Central memory CD8-positive, alpha-beta T cell (primary cell): ENCODE measurements at regions not wholly inside any gene's neighbourhood (a gene's known extent, or its start where the extent isn't known, plus 50 kb on each side); places are given as distances from the start of the nearest gene placed in this dataset.

Source experiments
- ATAC-seq: fragments of 150-1000 bp; cut with Tn5 transposase; replicated peaks from 2 replicates; pipeline ENCODE4 v1.10.0; 2022; ENCODE audit warnings: mild to moderate bottlenecking, moderate FRiP score, moderate number of reproducible peaks; ENCODE audit not compliant: poor library complexity, severe bottlenecking; ENCODE audit errors: extremely low read depth
- DNase-seq, 2 donors: peaks; one replicate each; pipeline ENCODE4 v3.0.0; 2021; ENCODE audit warnings: low spot score in 2 of 2
- H3K27ac Mint-ChIP-seq: one replicate; pipeline ENCODE4 v1.8.0; 2022; ENCODE audit warnings: low read depth, mild to moderate bottlenecking, moderate library complexity, mixed read lengths
- H3K27me3 Mint-ChIP-seq: one replicate; pipeline ENCODE4 v1.8.0; 2022; ENCODE audit warnings: mixed read lengths
- H3K36me3 Mint-ChIP-seq: one replicate; pipeline ENCODE4 v1.8.0; 2022; ENCODE audit warnings: mild to moderate bottlenecking, moderate library complexity, mixed read lengths; ENCODE audit not compliant: insufficient read depth
- H3K4me1 Mint-ChIP-seq: one replicate; pipeline ENCODE4 v1.8.0; 2022; ENCODE audit warnings: mixed read lengths
- H3K4me3 Mint-ChIP-seq: one replicate; pipeline ENCODE4 v1.8.0; 2022; ENCODE audit warnings: mild to moderate bottlenecking, moderate library complexity, mixed read lengths
- H3K9me3 Mint-ChIP-seq: one replicate; pipeline ENCODE4 v1.8.0; 2022; ENCODE audit warnings: mixed read lengths

- Mint-ChIP-seq H3K4me1 (peaks cover 6% of the 10 kb centered on the region), H3K27me3 (no peaks in the 10 kb centered on the region), H3K4me3 (no peak overlapping the region), H3K27ac (no peak overlapping the region), H3K9me3 (no peaks in the 10 kb centered on the region), H3K36me3 (no peaks in the 10 kb centered on the region)
- DNase-seq (no peak), ATAC-seq (no peak)
Observed at GRCh38 chr3:20336572-20336971, 150.6 kb upstream of the SGO1 start.

- no peak overlapping the region for H3K4me3 Mint-ChIP-seq
- no peaks in the 10 kb centered on the region for H3K27me3 Mint-ChIP-seq
- DNase-seq (no peak), ATAC-seq (no peak)
- H3K27ac Mint-ChIP-seq: no peak overlapping the region
- no peaks in the 10 kb centered on the region for H3K36me3 Mint-ChIP-seq
- no peaks in the 10 kb centered on the region for H3K4me1 Mint-ChIP-seq
- H3K9me3 Mint-ChIP-seq: no peaks in the 10 kb centered on the region
Observed at GRCh38 chr3:20334842-20335241, 148.8 kb upstream of the SGO1 start.

- H3K27ac Mint-ChIP-seq: no peak overlapping the region
- DNase-seq (no peak), ATAC-seq (no peak)
- no peaks in the 10 kb centered on the region for H3K27me3 Mint-ChIP-seq
- no peaks in the 10 kb centered on the region for H3K36me3 Mint-ChIP-seq
- H3K4me3 Mint-ChIP-seq: no peak overlapping the region
- no peaks in the 10 kb centered on the region for H3K9me3 Mint-ChIP-seq
- no peaks in the 10 kb centered on the region for H3K4me1 Mint-ChIP-seq
Observed at GRCh38 chr3:20327889-20328288, 141.9 kb upstream of the SGO1 start.

GRCh38 chr3:20326541-20326940, 140.5 kb upstream of the SGO1 start:
- no peak for DNase-seq
- Mint-ChIP-seq H3K9me3 (no peaks in the 10 kb centered on the region), H3K27ac (no peak overlapping the region), H3K4me1 (no peaks in the 10 kb centered on the region), H3K27me3 (no peaks in the 10 kb centered on the region), H3K36me3 (no peaks in the 10 kb centered on the region), H3K4me3 (no peak overlapping the region)
- ATAC-seq: no peak

GRCh38 chr3:20325563-20325962, 139.6 kb upstream of the SGO1 start:
- Mint-ChIP-seq H3K36me3 (no peaks in the 10 kb centered on the region), H3K9me3 (no peaks in the 10 kb centered on the region), H3K27me3 (no peaks in the 10 kb centered on the region), H3K4me3 (no peak overlapping the region), H3K27ac (no peak overlapping the region), H3K4me1 (no peaks in the 10 kb centered on the region)
- no peak for ATAC-seq
- DNase-seq: no peak

- Mint-ChIP-seq H3K36me3 (no peaks in the 10 kb centered on the region), H3K9me3 (no peaks in the 10 kb centered on the region), H3K4me3 (no peak overlapping the region), H3K4me1 (no peaks in the 10 kb centered on the region), H3K27ac (no peak overlapping the region), H3K27me3 (no peaks in the 10 kb centered on the region)
- ATAC-seq (no peak), DNase-seq (no peak)
Observed at GRCh38 chr3:20324664-20325478, 138.9 kb upstream of the SGO1 start.

- ATAC-seq: no peak
- Mint-ChIP-seq H3K4me3 (no peak overlapping the region), H3K27me3 (no peaks in the 10 kb centered on the region), H3K9me3 (no peaks in the 10 kb centered on the region), H3K36me3 (no peaks in the 10 kb centered on the region), H3K4me1 (no peaks in the 10 kb centered on the region), H3K27ac (no peak overlapping the region)
- no peak for DNase-seq
Observed at GRCh38 chr3:20323307-20323927, 137.4 kb upstream of the SGO1 start.

- H3K9me3 Mint-ChIP-seq: no peaks in the 10 kb centered on the region
- no peak overlapping the region for H3K4me3 Mint-ChIP-seq
- H3K36me3 Mint-ChIP-seq: no peaks in the 10 kb centered on the region
- ATAC-seq: no peak
- no peak overlapping the region for H3K27ac Mint-ChIP-seq
- no peaks in the 10 kb centered on the region for H3K4me1 Mint-ChIP-seq
- no peak for DNase-seq
- no peaks in the 10 kb centered on the region for H3K27me3 Mint-ChIP-seq
Observed at GRCh38 chr3:20322085-20322484, 136.1 kb upstream of the SGO1 start.

- Mint-ChIP-seq H3K27me3 (no peaks in the 10 kb centered on the region), H3K36me3 (no peaks in the 10 kb centered on the region), H3K4me1 (no peaks in the 10 kb centered on the region), H3K4me3 (no peak overlapping the region), H3K27ac (no peak overlapping the region), H3K9me3 (no peaks in the 10 kb centered on the region)
- DNase-seq (no peak), ATAC-seq (no peak)
Observed at GRCh38 chr3:20321391-20322047, 135.5 kb upstream of the SGO1 start.

GRCh38 chr3:20320489-20320888, 134.5 kb upstream of the SGO1 start:
- no peak for ATAC-seq
- no peaks in the 10 kb centered on the region for H3K36me3 Mint-ChIP-seq
- DNase-seq: no peak
- H3K9me3 Mint-ChIP-seq: no peaks in the 10 kb centered on the region
- no peaks in the 10 kb centered on the region for H3K27me3 Mint-ChIP-seq
- H3K4me1 Mint-ChIP-seq: no peaks in the 10 kb centered on the region
- H3K4me3 Mint-ChIP-seq: no peak overlapping the region
- H3K27ac Mint-ChIP-seq: no peak overlapping the region

- no peak overlapping the region for H3K27ac Mint-ChIP-seq
- no peaks in the 10 kb centered on the region for H3K4me1 Mint-ChIP-seq
- no peak for DNase-seq
- no peaks in the 10 kb centered on the region for H3K9me3 Mint-ChIP-seq
- no peak for ATAC-seq
- no peaks in the 10 kb centered on the region for H3K36me3 Mint-ChIP-seq
- no peaks in the 10 kb centered on the region for H3K27me3 Mint-ChIP-seq
- no peak overlapping the region for H3K4me3 Mint-ChIP-seq
Observed at GRCh38 chr3:20319551-20319950, 133.5 kb upstream of the SGO1 start.

GRCh38 chr3:20317616-20318015, 131.6 kb upstream of the SGO1 start:
- Mint-ChIP-seq H3K27me3 (no peaks in the 10 kb centered on the region), H3K27ac (no peak overlapping the region), H3K4me1 (no peaks in the 10 kb centered on the region), H3K36me3 (no peaks in the 10 kb centered on the region), H3K4me3 (no peak overlapping the region), H3K9me3 (no peaks in the 10 kb centered on the region)
- no peak for DNase-seq
- ATAC-seq: no peak

GRCh38 chr3:20316238-20316637, 130.2 kb upstream of the SGO1 start:
- ATAC-seq (no peak), DNase-seq (no peak)
- Mint-ChIP-seq H3K36me3 (no peaks in the 10 kb centered on the region), H3K4me3 (no peak overlapping the region), H3K27me3 (no peaks in the 10 kb centered on the region), H3K27ac (no peak overlapping the region), H3K4me1 (no peaks in the 10 kb centered on the region), H3K9me3 (no peaks in the 10 kb centered on the region)
